ENCODE measurements at regions not wholly inside any gene's neighbourhood (a gene's known extent, or its start where the extent isn't known, plus 50 kb on each side); places are given as distances from the start of the nearest gene placed in this dataset.
"Not testable (repeated sequence)": the region's sequence is repeated elsewhere in the genome, so short reads cannot be mapped to it uniquely, and the experiment has no call there.

GRCh38 chr20:12133553-12133952 lies 215.9 kb downstream of the BTBD3 start:
- H3K27ac Mint-ChIP-seq, result no peak overlapping the region

GRCh38 chr20:12145951-12146350 lies 228.3 kb downstream of the BTBD3 start:
- H3K27me3 ChIP-seq (replicated peaks in 1 of 4; ENCODE audit: control extremely low read depth in 1 of 4, control insufficient read depth in 3 of 4, insufficient read depth in 4 of 4, low read length in 3 of 4); H3K27ac ChIP-seq (ENCODE audit: low read length in 2 of 2); ATAC-seq (ENCODE audit: low read depth); intact Hi-C loops (cut with micrococcal nuclease); DNase-seq; POLR2A ChIA-PET; H3K4me1 ChIP-seq (ENCODE audit: control insufficient read depth in 2 of 2, insufficient read depth in 2 of 2, low read length in 2 of 2); H3K9ac ChIP-seq (ENCODE audit: low read length); H3K9me3 ChIP-seq (ENCODE audit: control extremely low read depth in 1 of 3, control insufficient read depth in 2 of 3, insufficient read depth in 1 of 3, low read length in 2 of 3); H4K20me1 ChIP-seq (ENCODE audit: control insufficient read depth, insufficient read depth, low read length, poor library complexity, severe bottlenecking); H3K4me3 ChIP-seq (ENCODE audit: control extremely low read depth in 1 of 5, extremely low read depth in 1 of 5, insufficient read depth in 1 of 5, low read depth in 2 of 5, low read length in 4 of 5); H3K4me2 ChIP-seq (replicated peaks; ENCODE audit: low read depth, low read length, poor library complexity, severe bottlenecking); H2AFZ ChIP-seq (ENCODE audit: insufficient read depth, low read depth, low read length, poor library complexity, severe bottlenecking); H3K79me2 ChIP-seq (ENCODE audit: control insufficient read depth, insufficient read depth, low read length); H3K36me3 ChIP-seq (replicated peaks in 1 of 2; ENCODE audit: control extremely low read depth in 1 of 2, control insufficient read depth in 1 of 2, extremely low read depth in 1 of 2, insufficient read depth in 2 of 2, low read length in 1 of 2); H3K27ac Mint-ChIP-seq; CTCF ChIA-PET; H3K27me3 Mint-ChIP-seq; H3K4me3 Mint-ChIP-seq; H3K4me1 Mint-ChIP-seq: not testable (repeated sequence)
- peaks cover 11% of the 10 kb centered on the region for H3K9me3 Mint-ChIP-seq (ENCODE audit: insufficient read depth)
- WGBS (ENCODE audit: insufficient coverage), result 80% methylated on average over 1 of the region's 1 CpG

More at GRCh38 chr20:12133553-12133952, 215.9 kb downstream of the BTBD3 start:
- no peak overlapping the region for H3K4me3 Mint-ChIP-seq
- Histone ChIP-seq H3K79me2 (ENCODE audit: control insufficient read depth, insufficient read depth, low read length) (no peaks in the 10 kb centered on the region), H4K20me1 (ENCODE audit: control insufficient read depth, insufficient read depth, low read length, poor library complexity, severe bottlenecking) (no peaks in the 10 kb centered on the region), H3K4me3 (ENCODE audit: control extremely low read depth in 1 of 5, extremely low read depth in 1 of 5, insufficient read depth in 1 of 5, low read depth in 2 of 5, low read length in 4 of 5) (no peak overlapping the region), H3K36me3 (replicated peaks in 1 of 2; ENCODE audit: control extremely low read depth in 1 of 2, control insufficient read depth in 1 of 2, extremely low read depth in 1 of 2, insufficient read depth in 2 of 2, low read length in 1 of 2) (no peaks in the 10 kb centered on the region), H3K27ac (ENCODE audit: low read length in 2 of 2) (no peak overlapping the region), H3K4me2 (replicated peaks; ENCODE audit: low read depth, low read length, poor library complexity, severe bottlenecking) (no peak overlapping the region), H3K4me1 (ENCODE audit: control insufficient read depth in 2 of 2, insufficient read depth in 2 of 2, low read length in 2 of 2) (no peaks in the 10 kb centered on the region), H3K27me3 (replicated peaks in 1 of 4; ENCODE audit: control extremely low read depth in 1 of 4, control insufficient read depth in 3 of 4, insufficient read depth in 4 of 4, low read length in 3 of 4) (no peaks in the 10 kb centered on the region), H2AFZ (ENCODE audit: insufficient read depth, low read depth, low read length, poor library complexity, severe bottlenecking) (no peak overlapping the region), H3K9ac (ENCODE audit: low read length) (no peak overlapping the region), H3K9me3 (ENCODE audit: control extremely low read depth in 1 of 3, control insufficient read depth in 2 of 3, insufficient read depth in 1 of 3, low read length in 2 of 3) (no peaks in the 10 kb centered on the region)
- intact Hi-C loops (cut with micrococcal nuclease), result no loop called here
- CTCF ChIA-PET, result no interaction called here
- H3K4me1 Mint-ChIP-seq, result no peaks in the 10 kb centered on the region
- no peaks in the 10 kb centered on the region for H3K27me3 Mint-ChIP-seq
- H3K9me3 Mint-ChIP-seq (ENCODE audit: insufficient read depth), result no peaks in the 10 kb centered on the region
- TF ChIP-seq EZH2 (IDR thresholded peaks at IDR 0.05; ENCODE audit: borderline replicate concordance, insufficient read depth, low read depth, low read length, poor library complexity, severe bottlenecking) (no peak), CTCF (IDR thresholded peaks at IDR 0.05) (no peak)
- 73% methylated on average over 1 of the region's 2 CpGs for WGBS (ENCODE audit: insufficient coverage)
- no peak for DNase-seq
- POLR2A ChIA-PET, result no interaction called here
- no peak for ATAC-seq (ENCODE audit: low read depth)

Data from B cell (primary cell).